ENCODE measurements at regions not wholly inside any gene's neighbourhood (a gene's known extent, or its start where the extent isn't known, plus 50 kb on each side); places are given as distances from the start of the nearest gene placed in this dataset.

GRCh38 chr12:84183576-84183975 is 729.0 kb downstream of the SLC6A15 start:
- no peaks in the 10 kb centered on the region for H3K27me3 ChIP-seq (ENCODE audit: control insufficient read depth, insufficient read depth, low read length)
- TF ChIP-seq, protein P1, sequence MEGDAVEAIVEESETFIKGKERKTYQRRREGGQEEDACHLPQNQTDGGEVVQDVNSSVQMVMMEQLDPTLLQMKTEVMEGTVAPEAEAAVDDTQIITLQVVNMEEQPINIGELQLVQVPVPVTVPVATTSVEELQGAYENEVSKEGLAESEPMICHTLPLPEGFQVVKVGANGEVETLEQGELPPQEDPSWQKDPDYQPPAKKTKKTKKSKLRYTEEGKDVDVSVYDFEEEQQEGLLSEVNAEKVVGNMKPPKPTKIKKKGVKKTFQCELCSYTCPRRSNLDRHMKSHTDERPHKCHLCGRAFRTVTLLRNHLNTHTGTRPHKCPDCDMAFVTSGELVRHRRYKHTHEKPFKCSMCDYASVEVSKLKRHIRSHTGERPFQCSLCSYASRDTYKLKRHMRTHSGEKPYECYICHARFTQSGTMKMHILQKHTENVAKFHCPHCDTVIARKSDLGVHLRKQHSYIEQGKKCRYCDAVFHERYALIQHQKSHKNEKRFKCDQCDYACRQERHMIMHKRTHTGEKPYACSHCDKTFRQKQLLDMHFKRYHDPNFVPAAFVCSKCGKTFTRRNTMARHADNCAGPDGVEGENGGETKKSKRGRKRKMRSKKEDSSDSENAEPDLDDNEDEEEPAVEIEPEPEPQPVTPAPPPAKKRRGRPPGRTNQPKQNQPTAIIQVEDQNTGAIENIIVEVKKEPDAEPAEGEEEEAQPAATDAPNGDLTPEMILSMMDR (IDR thresholded peaks at IDR 0.05; ENCODE audit: insufficient read depth, low read length, severe bottlenecking): no peak
- H3K36me3 ChIP-seq (ENCODE audit: control insufficient read depth, insufficient read depth, low read length): no peaks in the 10 kb centered on the region
- DNase-seq (ENCODE audit: low read depth): peak; percentile 82
- no peak for FAIRE-seq
- no peak overlapping the region for H3K4me3 ChIP-seq (ENCODE audit: low read depth, low read length)

GRCh38 chr12:84174115-84174514 is 738.5 kb downstream of the SLC6A15 start:
- no peaks in the 10 kb centered on the region for H3K27me3 ChIP-seq (ENCODE audit: control insufficient read depth, insufficient read depth, low read length)
- no peak for FAIRE-seq
- DNase-seq (ENCODE audit: low read depth): no peak
- no peaks in the 10 kb centered on the region for H3K36me3 ChIP-seq (ENCODE audit: control insufficient read depth, insufficient read depth, low read length)
- TF ChIP-seq, protein P1 (IDR thresholded peaks at IDR 0.05; ENCODE audit: insufficient read depth, low read length, severe bottlenecking): no peak
- no peak overlapping the region for H3K4me3 ChIP-seq (ENCODE audit: low read depth, low read length)

- FAIRE-seq (peak; percentile 13), DNase-seq (ENCODE audit: low read depth) (peak; percentile 72)
- no peak overlapping the region for H3K4me3 ChIP-seq (ENCODE audit: low read depth, low read length)
- TF ChIP-seq, protein P1 (IDR thresholded peaks at IDR 0.05; ENCODE audit: insufficient read depth, low read length, severe bottlenecking): no peak
- H3K27me3 ChIP-seq (ENCODE audit: control insufficient read depth, insufficient read depth, low read length): no peaks in the 10 kb centered on the region
- H3K36me3 ChIP-seq (ENCODE audit: control insufficient read depth, insufficient read depth, low read length): no peaks in the 10 kb centered on the region
These were observed 739.7 kb downstream of the SLC6A15 start for GRCh38 chr12:84172823-84173424.

- no peak for DNase-seq (ENCODE audit: low read depth)
- no peak overlapping the region for H3K4me3 ChIP-seq (ENCODE audit: low read depth, low read length)
- no peaks in the 10 kb centered on the region for H3K36me3 ChIP-seq (ENCODE audit: control insufficient read depth, insufficient read depth, low read length)
- FAIRE-seq: no peak
- TF ChIP-seq, protein P1 (IDR thresholded peaks at IDR 0.05; ENCODE audit: insufficient read depth, low read length, severe bottlenecking): no peak
- H3K27me3 ChIP-seq (ENCODE audit: control insufficient read depth, insufficient read depth, low read length): no peaks in the 10 kb centered on the region
These were observed 745.8 kb downstream of the SLC6A15 start for GRCh38 chr12:84166812-84167211.

GRCh38 chr12:84165998-84166571 is 746.5 kb downstream of the SLC6A15 start:
- TF ChIP-seq, protein P1 (IDR thresholded peaks at IDR 0.05; ENCODE audit: insufficient read depth, low read length, severe bottlenecking): no peak
- no peak for DNase-seq (ENCODE audit: low read depth)
- Histone ChIP-seq H3K27me3 (ENCODE audit: control insufficient read depth, insufficient read depth, low read length) (no peaks in the 10 kb centered on the region), H3K4me3 (ENCODE audit: low read depth, low read length) (no peak overlapping the region), H3K36me3 (ENCODE audit: control insufficient read depth, insufficient read depth, low read length) (no peaks in the 10 kb centered on the region)
- no peak for FAIRE-seq

DNA sequence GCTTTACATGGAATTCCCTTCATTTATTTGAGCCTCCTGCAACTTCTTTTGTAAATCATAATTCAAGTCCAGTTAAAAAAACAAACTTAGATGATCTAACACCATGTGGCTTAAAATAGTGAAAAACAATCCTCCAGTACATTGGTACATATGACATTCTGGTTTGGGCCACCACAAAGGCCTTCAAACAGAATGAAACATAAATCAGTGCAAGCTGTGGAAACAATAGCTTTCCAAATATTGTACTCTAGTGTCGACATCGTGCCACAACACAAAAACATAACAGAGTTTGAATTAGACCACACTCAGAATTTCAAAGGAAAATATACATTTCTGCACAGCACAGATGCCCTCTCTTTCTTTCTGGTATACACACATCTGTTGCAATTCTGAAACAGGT is 751.3 kb downstream of the SLC6A15 start:
- no peak for DNase-seq (ENCODE audit: low read depth)
- FAIRE-seq: no peak

More for the DNA sequence above, 751.3 kb downstream of the SLC6A15 start:
- TF ChIP-seq, protein P1 (IDR thresholded peaks at IDR 0.05; ENCODE audit: insufficient read depth, low read length, severe bottlenecking): no peak
- Histone ChIP-seq H3K36me3 (ENCODE audit: control insufficient read depth, insufficient read depth, low read length) (no peaks in the 10 kb centered on the region), H3K27me3 (ENCODE audit: control insufficient read depth, insufficient read depth, low read length) (no peaks in the 10 kb centered on the region), H3K4me3 (ENCODE audit: low read depth, low read length) (no peak overlapping the region)

Measured in bronchial epithelial cell (primary cell).